H9 (cell line): ENCODE measurements at regions not wholly inside any gene's neighbourhood (a gene's known extent, or its start where the extent isn't known, plus 50 kb on each side); places are given as distances from the start of the nearest gene placed in this dataset.

Source experiments
- DNase-seq: peaks from one replicate; pipeline ENCODE4 v3.0.0-alpha.2; 2017
- H2AFZ ChIP-seq: one replicate; pipeline ENCODE4 v1.6.1; 2013; ENCODE audit warnings: mild to moderate bottlenecking, low read length, control low read depth, moderate library complexity
- H2AK5ac ChIP-seq: 2 replicates; pipeline ENCODE4 v1.6.1; 2013; ENCODE audit warnings: low read length, control low read depth, mixed read lengths; ENCODE audit not compliant: insufficient read length
- H2BK120ac ChIP-seq: one replicate; pipeline ENCODE4 v1.6.1; 2013; ENCODE audit warnings: low read depth, mild to moderate bottlenecking, low read length, control low read depth, inconsistent platforms; ENCODE audit not compliant: poor library complexity, severe bottlenecking
- H2BK12ac ChIP-seq: 2 replicates; pipeline ENCODE4 v1.6.1; 2013; ENCODE audit warnings: low read length, control low read depth, mixed read lengths, low read depth; ENCODE audit not compliant: insufficient read length
- H2BK15ac ChIP-seq: 2 replicates; pipeline ENCODE4 v1.6.1; 2013; ENCODE audit warnings: low read depth, low read length, control low read depth
- H2BK20ac ChIP-seq: one replicate; pipeline ENCODE4 v1.6.1; 2013; ENCODE audit warnings: low read depth, mild to moderate bottlenecking, low read length, control low read depth, inconsistent platforms; ENCODE audit not compliant: poor library complexity, severe bottlenecking
- H2BK5ac ChIP-seq: 2 replicates; pipeline ENCODE4 v1.6.1; 2013; ENCODE audit warnings: low read length, control low read depth, mixed read lengths; ENCODE audit not compliant: insufficient read length
- H3K14ac ChIP-seq: 2 replicates; pipeline ENCODE4 v1.6.1; 2013; ENCODE audit warnings: low read length, control low read depth; ENCODE audit not compliant: insufficient read depth
- H3K18ac ChIP-seq: 2 replicates; pipeline ENCODE4 v1.6.1; 2013; ENCODE audit warnings: low read depth, mild to moderate bottlenecking, mixed read lengths, low read length, control low read depth; ENCODE audit not compliant: insufficient read length
- H3K23ac ChIP-seq: 2 replicates; pipeline ENCODE4 v1.6.1; 2013; ENCODE audit warnings: low read length, control low read depth, mixed read lengths, low read depth; ENCODE audit not compliant: insufficient read length
- H3K23me2 ChIP-seq: 2 replicates; pipeline ENCODE4 v1.6.1; 2013; ENCODE audit warnings: low read depth, mild to moderate bottlenecking, mixed read lengths, low read length, control low read depth; ENCODE audit not compliant: insufficient read length, poor library complexity, severe bottlenecking
- H3K27ac ChIP-seq: 2 replicates; pipeline ENCODE4 v1.5.1; 2013; ENCODE audit warnings: low read length, control low read depth, mixed read lengths, low read depth; ENCODE audit not compliant: insufficient read length
- H3K27me3 ChIP-seq: 2 replicates; pipeline ENCODE4 v1.6.1; 2013; ENCODE audit warnings: low read length, control low read depth, inconsistent platforms; ENCODE audit not compliant: insufficient read depth
- H3K4ac ChIP-seq: 2 replicates; pipeline ENCODE4 v1.6.1; 2013; ENCODE audit warnings: low read depth, mild to moderate bottlenecking, control low read depth, inconsistent platforms, low read length, moderate library complexity
- H3K4me1 ChIP-seq: 2 replicates; pipeline ENCODE4 v1.6.1; 2013; ENCODE audit warnings: low read length, control low read depth, inconsistent platforms; ENCODE audit not compliant: insufficient read depth
- H3K4me2 ChIP-seq: 2 replicates; pipeline ENCODE4 v1.6.1; 2013; ENCODE audit warnings: low read length, control low read depth, mixed read lengths; ENCODE audit not compliant: insufficient read length, insufficient read depth
- H3K56ac ChIP-seq: 2 replicates; pipeline ENCODE4 v1.6.1; 2013; ENCODE audit warnings: low read depth, mild to moderate bottlenecking, mixed read lengths, low read length, control low read depth; ENCODE audit not compliant: insufficient read length
- H3K79me1 ChIP-seq: 2 replicates; pipeline ENCODE4 v1.6.1; 2013; ENCODE audit warnings: low read depth, mild to moderate bottlenecking, moderate library complexity, low read length, control low read depth, inconsistent platforms; ENCODE audit not compliant: insufficient read depth, poor library complexity, severe bottlenecking
- H3K79me2 ChIP-seq: 2 replicates; pipeline ENCODE4 v1.6.1; 2013; ENCODE audit warnings: low read length, control low read depth, inconsistent platforms; ENCODE audit not compliant: insufficient read depth
- H3K9ac ChIP-seq: 2 replicates; pipeline ENCODE4 v1.6.1; 2013; ENCODE audit warnings: low read length, control low read depth, mixed read lengths; ENCODE audit not compliant: insufficient read length; ENCODE audit errors: extremely low read depth
- H3K9me3 ChIP-seq: one replicate; pipeline ENCODE4 v1.6.1; 2013; ENCODE audit warnings: low read depth, low read length, inconsistent platforms; ENCODE audit not compliant: control insufficient read depth
- H3T11ph ChIP-seq: one replicate; pipeline ENCODE4 v1.6.1; 2013; ENCODE audit warnings: mild to moderate bottlenecking, low read length, control low read depth, inconsistent platforms
- H4K20me1 ChIP-seq: one replicate; pipeline ENCODE4 v1.6.1; 2013; ENCODE audit not compliant: control insufficient read depth, insufficient read length, insufficient read depth
- H4K5ac ChIP-seq: 2 replicates; pipeline ENCODE4 v1.6.1; 2013; ENCODE audit warnings: low read depth, mild to moderate bottlenecking, mixed read lengths, low read length, control low read depth; ENCODE audit not compliant: insufficient read length
- H4K8ac ChIP-seq: replicated peaks from 2 replicates; pipeline ENCODE4 v1.6.1; 2013; ENCODE audit warnings: low read length, control low read depth, mixed read lengths, low read depth; ENCODE audit not compliant: insufficient read length
- H4K91ac ChIP-seq: 2 replicates; pipeline ENCODE4 v1.6.1; 2013; ENCODE audit warnings: low read depth, mild to moderate bottlenecking, moderate library complexity, mixed read lengths, low read length, control low read depth; ENCODE audit not compliant: insufficient read length
- H3K27ac Mint-ChIP-seq, 3 experiments: 2 replicates in 2 of 3; 3 replicates in 1 of 3; pipeline ENCODE4 v1.8.0; 2020 to 2021; ENCODE audit warnings: mixed read lengths in 3 of 3, mild to moderate bottlenecking in 1 of 3, moderate library complexity in 1 of 3
- H3K27me3 Mint-ChIP-seq: 2 replicates; pipeline ENCODE4 v1.8.0; 2021; ENCODE audit warnings: low read depth, mild to moderate bottlenecking, moderate library complexity, mixed read lengths
- H3K36me3 Mint-ChIP-seq, 3 experiments: 2 replicates in 2 of 3; 3 replicates in 1 of 3; pipeline ENCODE4 v1.8.0; 2020 to 2021; ENCODE audit warnings: low read depth in 3 of 3, mixed read lengths in 3 of 3; ENCODE audit not compliant: insufficient read depth in 1 of 3
- H3K4me1 Mint-ChIP-seq, 2 experiments: 2 replicates each; pipeline ENCODE4 v1.8.0; 2020; ENCODE audit warnings: mixed read lengths in 2 of 2
- H3K4me3 Mint-ChIP-seq, 2 experiments: 2 replicates in 1 of 2; 3 replicates in 1 of 2; pipeline ENCODE4 v1.8.0; 2020 to 2021; ENCODE audit warnings: mild to moderate bottlenecking in 2 of 2, mixed read lengths in 2 of 2, moderate library complexity in 1 of 2
- H3K9me3 Mint-ChIP-seq, 2 experiments: 2 replicates in 1 of 2; 3 replicates in 1 of 2; pipeline ENCODE4 v1.8.0; 2020; ENCODE audit warnings: mild to moderate bottlenecking in 2 of 2, mixed read lengths in 2 of 2, moderate library complexity in 1 of 2
- CTCF ChIP-seq: fragments of 200-600 bp; sonication (generic); conservative IDR thresholded peaks from 3 replicates; pipeline ENCODE4 v1.8.0; 2021; ENCODE audit warnings: antibody characterized with exemption, mild to moderate bottlenecking
- WGBS: extraction: QIAGEN DNeasy Blood & Tissue Kit; methylation state at CpG from one replicate; pipeline ENCODE4 v1.1.7; 2013; ENCODE audit warnings: missing lambda C conversion rate, low lambda C conversion rate, mixed read lengths; ENCODE audit not compliant: insufficient read length; ENCODE audit errors: extremely low coverage; 5-methylcytosine and 5-hydroxymethylcytosine counted together

DNA sequence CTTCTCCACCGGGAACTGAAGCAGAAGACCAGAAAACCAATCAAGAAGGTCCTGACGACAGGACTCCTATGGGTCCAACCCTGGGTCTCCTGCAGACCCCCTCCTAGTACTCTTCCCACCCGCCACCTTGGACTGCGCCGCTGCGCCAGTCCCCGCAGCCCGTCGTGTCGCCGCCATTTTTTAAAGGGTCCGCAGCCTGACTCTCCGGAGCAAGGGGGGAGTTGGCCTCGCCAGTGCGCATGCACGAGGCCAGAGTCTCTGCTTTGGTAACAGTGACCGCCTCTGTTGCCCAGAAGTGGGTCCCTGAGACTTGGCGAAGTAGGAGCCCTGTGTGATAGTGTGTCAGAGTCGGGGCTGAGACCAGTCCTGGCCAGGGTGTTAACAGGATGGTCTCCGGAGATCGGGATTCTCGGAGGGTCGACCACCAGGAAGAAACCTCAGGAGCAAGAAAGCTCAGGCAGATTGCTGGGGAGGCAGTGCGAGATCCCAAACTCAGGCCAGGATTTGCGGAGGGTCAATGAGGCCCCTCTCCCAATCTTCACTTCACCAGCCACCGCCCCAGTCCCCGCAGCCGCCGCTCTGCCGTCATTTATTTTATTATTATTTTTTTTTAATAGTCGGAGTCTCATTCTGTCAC lies 612.5 kb downstream of the KCNJ18 start:
- no peak overlapping the region for H3K4me3 Mint-ChIP-seq
- H3K27ac ChIP-seq: no peak overlapping the region
- H3K27ac Mint-ChIP-seq: no peak overlapping the region
- no peak overlapping the region for H3K56ac ChIP-seq
- peaks cover 92 to 94% of the 10 kb centered on the region in 2 experiments for H3K9me3 Mint-ChIP-seq
- no CpG with 5 or more reads among the region's 31 CpGs for WGBS
- H3K36me3 Mint-ChIP-seq: peaks cover 16 to 36% (median 20%) of the 10 kb centered on the region in 3 experiments
- H2AK5ac ChIP-seq: no peak overlapping the region
- H3K9me3 ChIP-seq: peaks cover 78% of the 10 kb centered on the region
- H2AFZ ChIP-seq: no peak overlapping the region
- no peak overlapping the region for H4K8ac ChIP-seq
- H3K27me3 Mint-ChIP-seq: peaks cover 6% of the 10 kb centered on the region
- H2BK15ac ChIP-seq: no peak overlapping the region
- no peak overlapping the region for H2BK12ac ChIP-seq
- no peak overlapping the region for H3K14ac ChIP-seq
- H3K79me1 ChIP-seq: no peaks in the 10 kb centered on the region
- no peak overlapping the region for H4K91ac ChIP-seq
- H3K23ac ChIP-seq: no peak overlapping the region
- no peak for DNase-seq
- no peak overlapping the region for H3K4me2 ChIP-seq
- no peak for TF ChIP-seq CTCF
- no peak overlapping the region for H2BK20ac ChIP-seq
- no peak overlapping the region for H4K5ac ChIP-seq
- H3T11ph ChIP-seq: no peak overlapping the region
- H3K4me1 Mint-ChIP-seq: no peaks in the 10 kb centered on the region
- H3K27me3 ChIP-seq: no peaks in the 10 kb centered on the region
- H2BK120ac ChIP-seq: no peak overlapping the region
- H3K18ac ChIP-seq: no peak overlapping the region
- H2BK5ac ChIP-seq: no peak overlapping the region
- H3K4ac ChIP-seq: no peak overlapping the region
- no peaks in the 10 kb centered on the region for H3K4me1 ChIP-seq
- no peak overlapping the region for H3K9ac ChIP-seq
- no peaks in the 10 kb centered on the region for H3K79me2 ChIP-seq
- no peaks in the 10 kb centered on the region for H3K23me2 ChIP-seq
- H4K20me1 ChIP-seq: no peaks in the 10 kb centered on the region
